Lower lobe of right lung (tissue), 2 donors: ENCODE measurements at regions not wholly inside any gene's neighbourhood (a gene's known extent, or its start where the extent isn't known, plus 50 kb on each side); places are given as distances from the start of the nearest gene placed in this dataset.

Experiments
- ATAC-seq, 2 donors: fragments of 200-7000 bp; cut with Tn5 transposase; one replicate each; pipeline ENCODE4 v1.9.1; 2020 to 2022; ENCODE audit warnings: mild to moderate bottlenecking in 2 of 2, moderate library complexity in 2 of 2
- DNase-seq: peaks from one replicate; pipeline ENCODE4 v3.0.0-alpha.2; 2020
- H3K27ac ChIP-seq: fragments of 200-600 bp; one replicate; pipeline ENCODE4 v1.8.0; 2022
- H3K27me3 ChIP-seq: fragments of 200-600 bp; one replicate; pipeline ENCODE4 v1.8.0; 2022; ENCODE audit warnings: low read depth
- H3K36me3 ChIP-seq: fragments of 200-600 bp; one replicate; pipeline ENCODE4 v1.8.0; 2022; ENCODE audit warnings: mild to moderate bottlenecking
- H3K4me1 ChIP-seq: fragments of 200-600 bp; one replicate; pipeline ENCODE4 v1.8.0; 2022
- H3K4me3 ChIP-seq: fragments of 200-600 bp; one replicate; pipeline ENCODE4 v1.8.0; 2022; ENCODE audit warnings: mild to moderate bottlenecking
- H3K9me3 ChIP-seq: fragments of 200-600 bp; one replicate; pipeline ENCODE4 v1.8.0; 2022
- intact Hi-C: fragments of 100-400 bp; cut with DNase I; formaldehyde crosslinking; loops from one replicate; pipeline ENCODE4 v1.11.0; 2022
- TF ChIP-seq, protein P1 (sequence below): fragments of 200-600 bp; IDR thresholded peaks from one replicate; pipeline ENCODE4 v1.8.0; 2022; ENCODE audit warnings: antibody characterized with exemption, mild to moderate bottlenecking
- donor health status: DM: no; HTN: yes; CAD: no; lungs with severe emphysema.

- H3K4me3 ChIP-seq = no peak overlapping the region
- intact Hi-C loops = no loop called here
- H3K27me3 ChIP-seq = no peaks in the 10 kb centered on the region
- H3K36me3 ChIP-seq = no peaks in the 10 kb centered on the region
- DNase-seq = no peak
- ATAC-seq = no peak
- TF ChIP-seq, protein P1, sequence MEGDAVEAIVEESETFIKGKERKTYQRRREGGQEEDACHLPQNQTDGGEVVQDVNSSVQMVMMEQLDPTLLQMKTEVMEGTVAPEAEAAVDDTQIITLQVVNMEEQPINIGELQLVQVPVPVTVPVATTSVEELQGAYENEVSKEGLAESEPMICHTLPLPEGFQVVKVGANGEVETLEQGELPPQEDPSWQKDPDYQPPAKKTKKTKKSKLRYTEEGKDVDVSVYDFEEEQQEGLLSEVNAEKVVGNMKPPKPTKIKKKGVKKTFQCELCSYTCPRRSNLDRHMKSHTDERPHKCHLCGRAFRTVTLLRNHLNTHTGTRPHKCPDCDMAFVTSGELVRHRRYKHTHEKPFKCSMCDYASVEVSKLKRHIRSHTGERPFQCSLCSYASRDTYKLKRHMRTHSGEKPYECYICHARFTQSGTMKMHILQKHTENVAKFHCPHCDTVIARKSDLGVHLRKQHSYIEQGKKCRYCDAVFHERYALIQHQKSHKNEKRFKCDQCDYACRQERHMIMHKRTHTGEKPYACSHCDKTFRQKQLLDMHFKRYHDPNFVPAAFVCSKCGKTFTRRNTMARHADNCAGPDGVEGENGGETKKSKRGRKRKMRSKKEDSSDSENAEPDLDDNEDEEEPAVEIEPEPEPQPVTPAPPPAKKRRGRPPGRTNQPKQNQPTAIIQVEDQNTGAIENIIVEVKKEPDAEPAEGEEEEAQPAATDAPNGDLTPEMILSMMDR = no peak
- H3K27ac ChIP-seq = no peak overlapping the region
- no peaks in the 10 kb centered on the region for H3K4me1 ChIP-seq
- no peaks in the 10 kb centered on the region for H3K9me3 ChIP-seq
Observed at GRCh38 chr20:40738976-40739375, 49.9 kb upstream of the MAFB start.

- ATAC-seq (no peak), DNase-seq (no peak)
- Histone ChIP-seq H3K4me3 (no peak overlapping the region), H3K9me3 (no peaks in the 10 kb centered on the region), H3K27ac (no peak overlapping the region), H3K36me3 (no peaks in the 10 kb centered on the region), H3K4me1 (no peaks in the 10 kb centered on the region), H3K27me3 (no peaks in the 10 kb centered on the region)
- intact Hi-C loops = no loop called here
- TF ChIP-seq, protein P1 = no peak
Observed at GRCh38 chr20:40739841-40740240, 50.8 kb upstream of the MAFB start.

- Histone ChIP-seq H3K36me3 (no peaks in the 10 kb centered on the region), H3K4me3 (no peak overlapping the region), H3K27ac (no peak overlapping the region), H3K4me1 (no peaks in the 10 kb centered on the region), H3K27me3 (no peaks in the 10 kb centered on the region), H3K9me3 (no peaks in the 10 kb centered on the region)
- TF ChIP-seq, protein P1 = peak; percentile 68
- ATAC-seq = peak; percentile 53 to 59
- no peak for DNase-seq
- intact Hi-C loops = no loop called here
Observed at GRCh38 chr20:40741507-40742106, 52.6 kb upstream of the MAFB start.

GRCh38 chr20:40743141-40743775, 54.2 kb upstream of the MAFB start:
- DNase-seq (no peak), ATAC-seq (no peak)
- Histone ChIP-seq H3K27me3 (no peaks in the 10 kb centered on the region), H3K36me3 (no peaks in the 10 kb centered on the region), H3K9me3 (no peaks in the 10 kb centered on the region), H3K4me1 (no peaks in the 10 kb centered on the region), H3K27ac (no peak overlapping the region), H3K4me3 (no peak overlapping the region)
- TF ChIP-seq, protein P1 = no peak
- intact Hi-C loops = no loop called here

GRCh38 chr20:40744072-40744817, 55.2 kb upstream of the MAFB start:
- H3K4me3 ChIP-seq = no peak overlapping the region
- H3K27ac ChIP-seq = no peak overlapping the region
- no peaks in the 10 kb centered on the region for H3K9me3 ChIP-seq
- TF ChIP-seq, protein P1 = no peak
- no peaks in the 10 kb centered on the region for H3K27me3 ChIP-seq
- H3K4me1 ChIP-seq = no peaks in the 10 kb centered on the region
- DNase-seq = no peak
- ATAC-seq = no peak
- H3K36me3 ChIP-seq = no peaks in the 10 kb centered on the region
- intact Hi-C loops = no loop called here
